B cell (primary cell): ENCODE measurements at regions not wholly inside any gene's neighbourhood (a gene's known extent, or its start where the extent isn't known, plus 50 kb on each side); places are given as distances from the start of the nearest gene placed in this dataset.

Source experiments
- CTCF ChIP-seq: fragments of 200-600 bp; IDR thresholded peaks from one replicate; pipeline ENCODE4 v1.8.0; 2022; ENCODE audit warnings: antibody characterized with exemption, mild to moderate bottlenecking
- EZH2 ChIP-seq: IDR thresholded peaks from 2 replicates; pipeline ENCODE4 v1.6.1; 2012; ENCODE audit warnings: borderline replicate concordance, low read depth, mild to moderate bottlenecking, moderate library complexity, low read length; ENCODE audit not compliant: insufficient read depth, poor library complexity, severe bottlenecking

DNA sequence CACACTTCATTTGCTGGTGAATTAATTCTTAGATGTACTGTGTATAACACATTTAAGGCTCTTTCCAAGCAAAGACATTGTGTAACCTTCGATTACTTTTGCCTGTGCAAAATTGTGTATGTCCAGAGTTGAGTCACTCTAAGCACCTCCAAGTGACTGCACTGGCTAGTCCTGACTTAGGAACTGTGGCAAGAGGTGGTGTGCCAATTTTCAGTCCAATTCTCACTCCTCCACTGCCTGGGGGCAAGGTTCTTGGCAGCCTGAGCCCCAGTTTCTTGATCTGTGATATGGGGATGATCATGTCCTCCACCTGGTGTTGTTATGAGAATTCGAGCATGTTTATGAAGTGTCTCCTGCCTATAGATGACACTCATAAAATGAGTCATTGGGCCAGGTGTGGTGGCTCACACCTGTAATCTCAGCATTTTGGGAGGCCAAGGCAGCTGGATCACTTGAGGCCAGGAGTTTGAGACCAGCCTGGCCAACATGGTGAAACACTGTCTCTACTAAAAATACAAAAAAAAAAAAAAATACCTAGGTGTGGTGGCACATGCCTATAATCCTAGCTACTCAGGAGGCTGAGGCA lies 105.3 kb upstream of the CDYL start:
- TF ChIP-seq CTCF (no peak), EZH2 (no peak)
